KMS-11 (cell line): ENCODE measurements at regions not wholly inside any gene's neighbourhood (a gene's known extent, or its start where the extent isn't known, plus 50 kb on each side); places are given as distances from the start of the nearest gene placed in this dataset.

Experiments
- H2AFZ ChIP-seq: fragments of 200-600 bp; sonication (generic); 2 replicates; pipeline ENCODE4 v1.6.1; 2016; ENCODE audit warnings: antibody characterized with exemption, mixed run types, low read depth
- H3K27ac ChIP-seq: fragments of 200-600 bp; sonication (generic); 2 replicates; pipeline ENCODE4 v1.6.1; 2016; ENCODE audit warnings: mild to moderate bottlenecking, mixed run types
- H3K27me3 ChIP-seq: fragments of 200-600 bp; sonication (generic); 2 replicates; pipeline ENCODE4 v1.6.1; 2017; ENCODE audit warnings: mild to moderate bottlenecking, low read depth, mixed run types, moderate library complexity; ENCODE audit not compliant: insufficient read depth
- H3K36me3 ChIP-seq: fragments of 200-600 bp; sonication (generic); 2 replicates; pipeline ENCODE4 v1.6.1; 2017; ENCODE audit warnings: mild to moderate bottlenecking, mixed run types; ENCODE audit not compliant: insufficient read depth
- H3K4me1 ChIP-seq: fragments of 200-600 bp; sonication (generic); 2 replicates; pipeline ENCODE4 v1.6.1; 2016; ENCODE audit warnings: mild to moderate bottlenecking, low read depth, mixed run types; ENCODE audit not compliant: poor library complexity, severe bottlenecking
- H3K4me2 ChIP-seq: fragments of 200-600 bp; sonication (generic); 2 replicates; pipeline ENCODE4 v1.7.0; 2016; ENCODE audit warnings: mild to moderate bottlenecking, mixed run types
- H3K4me3 ChIP-seq: fragments of 200-600 bp; sonication (generic); IDR thresholded peaks from 2 replicates; pipeline ENCODE4 v1.6.1; 2017; ENCODE audit warnings: low read depth, low read length, mixed read lengths; ENCODE audit not compliant: insufficient read depth
- H3K79me2 ChIP-seq: fragments of 200-600 bp; sonication (generic); 2 replicates; pipeline ENCODE4 v1.6.1; 2016; ENCODE audit warnings: low read depth, mixed run types; ENCODE audit not compliant: insufficient read depth
- H3K9ac ChIP-seq: fragments of 200-600 bp; sonication (generic); 2 replicates; pipeline ENCODE4 v1.6.1; 2016; ENCODE audit warnings: mild to moderate bottlenecking, mixed run types
- H4K20me1 ChIP-seq: fragments of 200-600 bp; sonication (generic); 2 replicates; pipeline ENCODE4 v1.6.1; 2016; ENCODE audit warnings: mild to moderate bottlenecking, mixed run types; ENCODE audit not compliant: insufficient read depth
- TF ChIP-seq, protein P1 (sequence below): fragments of 200-600 bp; sonication (generic); conservative IDR thresholded peaks from 2 replicates; pipeline ENCODE4 v1.6.1; 2017; ENCODE audit warnings: low read depth, mild to moderate bottlenecking, antibody characterized with exemption, low read length, moderate library complexity, mixed read lengths

DNA sequence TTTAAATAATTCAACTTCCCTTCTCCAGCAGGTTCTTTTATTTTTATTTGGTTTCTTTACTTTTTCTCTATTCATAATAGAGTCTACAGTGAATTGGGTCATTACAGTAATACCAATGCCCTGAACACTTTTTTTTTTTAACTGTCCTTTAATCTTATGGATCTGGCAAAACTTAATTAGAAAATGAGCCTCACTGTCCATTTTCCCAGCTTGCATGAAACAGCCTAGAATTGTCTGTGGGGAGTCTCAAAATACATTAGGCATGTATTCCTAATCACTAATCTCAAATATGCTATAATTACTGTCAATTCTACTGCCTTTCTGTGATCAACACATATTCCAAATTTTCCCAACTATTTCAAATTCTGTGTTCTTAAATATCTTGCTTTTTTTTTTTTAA, 406.8 kb downstream of the ANXA1 start:
- Histone ChIP-seq H3K27ac (no peak overlapping the region), H3K4me2 (no peak overlapping the region), H3K79me2 (no peaks in the 10 kb centered on the region), H2AFZ (no peak overlapping the region), H3K4me3 (no peak overlapping the region), H4K20me1 (no peaks in the 10 kb centered on the region), H3K4me1 (no peaks in the 10 kb centered on the region), H3K36me3 (no peaks in the 10 kb centered on the region), H3K9ac (no peak overlapping the region), H3K27me3 (no peaks in the 10 kb centered on the region)
- TF ChIP-seq, protein P1, sequence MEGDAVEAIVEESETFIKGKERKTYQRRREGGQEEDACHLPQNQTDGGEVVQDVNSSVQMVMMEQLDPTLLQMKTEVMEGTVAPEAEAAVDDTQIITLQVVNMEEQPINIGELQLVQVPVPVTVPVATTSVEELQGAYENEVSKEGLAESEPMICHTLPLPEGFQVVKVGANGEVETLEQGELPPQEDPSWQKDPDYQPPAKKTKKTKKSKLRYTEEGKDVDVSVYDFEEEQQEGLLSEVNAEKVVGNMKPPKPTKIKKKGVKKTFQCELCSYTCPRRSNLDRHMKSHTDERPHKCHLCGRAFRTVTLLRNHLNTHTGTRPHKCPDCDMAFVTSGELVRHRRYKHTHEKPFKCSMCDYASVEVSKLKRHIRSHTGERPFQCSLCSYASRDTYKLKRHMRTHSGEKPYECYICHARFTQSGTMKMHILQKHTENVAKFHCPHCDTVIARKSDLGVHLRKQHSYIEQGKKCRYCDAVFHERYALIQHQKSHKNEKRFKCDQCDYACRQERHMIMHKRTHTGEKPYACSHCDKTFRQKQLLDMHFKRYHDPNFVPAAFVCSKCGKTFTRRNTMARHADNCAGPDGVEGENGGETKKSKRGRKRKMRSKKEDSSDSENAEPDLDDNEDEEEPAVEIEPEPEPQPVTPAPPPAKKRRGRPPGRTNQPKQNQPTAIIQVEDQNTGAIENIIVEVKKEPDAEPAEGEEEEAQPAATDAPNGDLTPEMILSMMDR = no peak

DNA sequence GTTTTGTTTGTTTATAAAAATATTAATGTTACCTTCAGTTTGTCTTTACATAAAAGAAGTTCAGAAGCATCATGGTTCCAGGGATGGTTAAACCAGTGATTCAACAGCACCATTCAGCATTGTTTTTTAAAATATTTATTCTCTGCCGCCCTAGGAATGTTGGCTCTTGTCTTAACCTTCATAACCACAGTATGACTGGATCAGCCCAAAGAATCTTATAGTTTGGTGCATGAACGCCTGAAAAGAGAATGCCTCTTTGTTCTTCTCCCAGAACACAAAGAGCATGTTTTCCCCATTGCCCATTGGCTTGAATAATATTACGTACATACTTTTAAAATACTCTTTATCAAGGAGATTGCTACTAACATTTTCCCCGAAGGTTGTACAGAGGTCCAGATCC, 413.4 kb downstream of the ANXA1 start:
- no peaks in the 10 kb centered on the region for H3K27me3 ChIP-seq
- H4K20me1 ChIP-seq = no peaks in the 10 kb centered on the region
- H3K27ac ChIP-seq = no peak overlapping the region
- no peak overlapping the region for H2AFZ ChIP-seq
- peaks cover 15% of the 10 kb centered on the region for H3K4me1 ChIP-seq
- H3K9ac ChIP-seq = no peak overlapping the region
- H3K4me3 ChIP-seq = no peak overlapping the region
- TF ChIP-seq, protein P1 = no peak
- H3K79me2 ChIP-seq = no peaks in the 10 kb centered on the region
- no peak overlapping the region for H3K4me2 ChIP-seq
- no peaks in the 10 kb centered on the region for H3K36me3 ChIP-seq

GRCh38 chr9:73565833-73566465, 414.3 kb downstream of the ANXA1 start:
- H3K4me3 ChIP-seq = no peak overlapping the region
- H3K27me3 ChIP-seq = no peaks in the 10 kb centered on the region
- peak overlapping the region; percentile 32; the same call in 1 of the 2 replicates for H2AFZ ChIP-seq
- H3K4me2 ChIP-seq = peak overlapping the region; percentile 37; the same call in 1 of the 2 replicates
- no peaks in the 10 kb centered on the region for H3K36me3 ChIP-seq
- no peak overlapping the region for H3K27ac ChIP-seq
- no peak overlapping the region for H3K9ac ChIP-seq
- TF ChIP-seq, protein P1 = peak; percentile 76
- peaks cover 15% of the 10 kb centered on the region for H3K4me1 ChIP-seq
- H4K20me1 ChIP-seq = no peaks in the 10 kb centered on the region
- H3K79me2 ChIP-seq = no peaks in the 10 kb centered on the region

- H3K36me3 ChIP-seq = no peaks in the 10 kb centered on the region
- H3K27me3 ChIP-seq = no peaks in the 10 kb centered on the region
- H3K27ac ChIP-seq = no peak overlapping the region
- no peak overlapping the region for H3K9ac ChIP-seq
- TF ChIP-seq, protein P1 = no peak
- H2AFZ ChIP-seq = no peak overlapping the region
- H3K79me2 ChIP-seq = no peaks in the 10 kb centered on the region
- H3K4me3 ChIP-seq = no peak overlapping the region
- no peak overlapping the region for H3K4me2 ChIP-seq
- no peaks in the 10 kb centered on the region for H4K20me1 ChIP-seq
- H3K4me1 ChIP-seq = peaks cover 15% of the 10 kb centered on the region
Measured at GRCh38 chr9:73566627-73567026, 415.0 kb downstream of the ANXA1 start.
